Osteoblast (primary cell): ENCODE measurements at regions not wholly inside any gene's neighbourhood (a gene's known extent, or its start where the extent isn't known, plus 50 kb on each side); places are given as distances from the start of the nearest gene placed in this dataset.

Experiments
- DNase-seq: peaks from one replicate; pipeline ENCODE4 v3.0.0; 2011; ENCODE audit warnings: low spot score, mixed read lengths; ENCODE audit not compliant: insufficient read length; ENCODE audit errors: missing footprints
- H2AFZ ChIP-seq: 2 replicates; pipeline ENCODE4 v1.6.0; 2011; ENCODE audit warnings: mild to moderate bottlenecking, low read length
- H3K27ac ChIP-seq: 2 replicates; pipeline ENCODE4 v1.5.1; 2011; ENCODE audit warnings: mild to moderate bottlenecking, low read depth, low read length, moderate library complexity
- H3K27me3 ChIP-seq: 2 replicates; pipeline ENCODE4 v1.6.0; 2012; ENCODE audit warnings: mild to moderate bottlenecking, control low read depth, inconsistent platforms, low read length, moderate library complexity; ENCODE audit not compliant: insufficient read depth
- H3K36me3 ChIP-seq: 2 replicates; pipeline ENCODE4 v1.5.1; 2011; ENCODE audit warnings: mild to moderate bottlenecking, low read length, control low read depth, moderate library complexity; ENCODE audit not compliant: insufficient read depth
- H3K4me1 ChIP-seq: 2 replicates; pipeline ENCODE4 v1.5.1; 2011; ENCODE audit warnings: mild to moderate bottlenecking, low read length, control low read depth, moderate library complexity; ENCODE audit not compliant: insufficient read depth
- H3K4me2 ChIP-seq: 2 replicates; pipeline ENCODE4 v1.6.0; 2011; ENCODE audit warnings: mild to moderate bottlenecking, low read length; ENCODE audit not compliant: insufficient read depth
- H3K4me3 ChIP-seq: fragments of 200-600 bp; sonication (generic); 3 replicates; pipeline ENCODE4 v1.5.1; 2012; ENCODE audit warnings: mild to moderate bottlenecking, low read length, inconsistent platforms; ENCODE audit not compliant: insufficient read depth
- H3K79me2 ChIP-seq: 2 replicates; pipeline ENCODE4 v1.6.0; 2012; ENCODE audit warnings: mild to moderate bottlenecking, low read length, control low read depth, inconsistent platforms; ENCODE audit not compliant: insufficient read depth
- H3K9me3 ChIP-seq: 2 replicates; pipeline ENCODE4 v1.5.1; 2011; ENCODE audit warnings: low read depth, low read length, control low read depth
- H4K20me1 ChIP-seq: 2 replicates; pipeline ENCODE4 v1.6.0; 2012; ENCODE audit warnings: mild to moderate bottlenecking, low read length, control low read depth; ENCODE audit not compliant: insufficient read depth
- CTCF ChIP-seq: IDR thresholded peaks from 2 replicates; pipeline ENCODE4 v1.5.1; 2011; ENCODE audit warnings: mild to moderate bottlenecking, low read depth, low read length, moderate library complexity; ENCODE audit errors: extremely low read depth

DNA sequence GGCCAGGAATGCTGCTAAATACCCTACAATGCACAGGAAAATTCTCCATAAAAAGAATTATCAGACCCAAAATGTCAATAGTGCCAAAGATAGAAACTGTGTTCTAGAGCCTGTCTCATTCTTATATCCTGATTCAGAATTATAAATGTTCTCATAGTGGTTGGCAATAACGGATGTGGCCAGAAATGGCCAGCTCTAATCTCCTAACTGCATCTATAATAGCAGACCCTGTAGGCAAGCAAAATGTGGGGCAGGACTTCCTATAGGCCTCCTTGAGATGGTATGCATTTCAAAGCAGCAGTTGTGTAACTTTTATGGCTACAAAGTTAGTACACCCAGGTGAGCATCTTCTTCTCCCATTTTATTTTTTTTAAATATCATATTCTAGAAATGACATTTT is 95.9 kb upstream of the SGIP1 start:
- H3K27me3 ChIP-seq, result no peaks in the 10 kb centered on the region
- no peak for TF ChIP-seq CTCF
- peaks cover 22% of the 10 kb centered on the region for H3K4me1 ChIP-seq
- H3K79me2 ChIP-seq, result no peaks in the 10 kb centered on the region
- peak overlapping the region; percentile 62 for H3K27ac ChIP-seq
- H2AFZ ChIP-seq, result no peak overlapping the region
- no peaks in the 10 kb centered on the region for H4K20me1 ChIP-seq
- H3K36me3 ChIP-seq, result no peaks in the 10 kb centered on the region
- H3K4me3 ChIP-seq, result no peak overlapping the region
- no peak for DNase-seq
- no peak overlapping the region for H3K4me2 ChIP-seq
- H3K9me3 ChIP-seq, result no peaks in the 10 kb centered on the region

DNA sequence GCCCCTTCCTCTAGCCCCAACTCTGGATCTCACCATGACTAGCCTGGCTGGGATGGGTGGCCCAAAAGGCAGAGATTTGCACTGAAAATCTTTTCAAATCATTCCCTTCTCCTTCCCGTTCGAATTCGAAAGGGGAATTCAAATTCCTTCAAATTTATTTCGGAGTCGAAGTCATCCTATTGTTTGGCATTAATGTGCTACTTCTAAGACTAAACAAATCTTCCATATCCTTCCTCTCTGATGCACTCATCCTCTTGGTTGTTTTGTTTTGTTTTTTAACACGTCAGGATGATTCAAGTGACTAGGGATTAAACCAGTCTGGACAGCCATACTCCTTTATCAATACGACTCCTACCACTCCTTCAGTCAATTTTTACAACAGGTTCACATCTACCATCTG is 95.5 kb upstream of the SGIP1 start:
- Histone ChIP-seq H2AFZ (peak overlapping the region; percentile 37), H3K4me2 (peak overlapping the region; percentile 35), H3K36me3 (no peaks in the 10 kb centered on the region), H3K9me3 (no peaks in the 10 kb centered on the region), H3K79me2 (no peaks in the 10 kb centered on the region), H3K4me1 (peaks cover 22% of the 10 kb centered on the region), H3K4me3 (no peak overlapping the region), H3K27ac (peak overlapping the region; percentile 62), H3K27me3 (no peaks in the 10 kb centered on the region), H4K20me1 (no peaks in the 10 kb centered on the region)
- no peak for TF ChIP-seq CTCF
- no peak for DNase-seq

DNA sequence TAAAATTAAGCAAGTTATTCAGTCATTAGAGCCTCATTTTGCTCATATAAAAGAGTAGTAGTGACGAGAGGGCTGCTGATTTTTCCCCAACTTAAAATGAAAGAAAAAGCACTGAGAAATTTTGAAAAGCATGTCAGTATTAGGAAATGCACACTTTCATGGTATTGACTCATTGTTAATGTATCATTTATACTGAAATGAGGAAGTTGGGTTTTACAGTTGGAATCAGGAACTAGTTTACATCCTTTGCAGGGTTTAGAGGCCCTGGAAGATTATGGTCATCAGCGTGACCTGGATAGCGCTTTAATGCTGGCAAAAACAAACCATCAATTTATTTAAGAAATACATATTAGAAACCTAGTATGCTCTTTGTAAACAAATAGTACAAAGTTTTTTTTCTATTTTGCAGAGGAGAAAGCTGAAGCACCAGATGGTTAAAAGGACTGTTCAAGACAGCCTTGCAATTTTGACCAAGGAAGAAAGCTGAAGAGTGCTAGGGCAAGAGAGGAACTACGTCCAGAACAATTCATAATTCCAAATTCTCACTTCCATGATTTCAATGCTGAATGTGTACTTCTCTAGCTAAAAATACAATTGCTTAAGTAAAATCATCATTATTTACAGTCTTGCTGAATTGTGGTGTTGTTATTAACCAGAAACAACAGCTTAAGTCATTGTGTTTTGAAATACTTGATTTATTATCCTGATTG is 94.8 kb upstream of the SGIP1 start:
- Histone ChIP-seq H2AFZ (peak overlapping the region; percentile 37), H3K79me2 (no peaks in the 10 kb centered on the region), H4K20me1 (no peaks in the 10 kb centered on the region), H3K4me1 (peaks cover 22% of the 10 kb centered on the region), H3K4me3 (no peak overlapping the region), H3K4me2 (peak overlapping the region; percentile 35), H3K27ac (peak overlapping the region; percentile 62), H3K9me3 (no peaks in the 10 kb centered on the region), H3K36me3 (no peaks in the 10 kb centered on the region), H3K27me3 (no peaks in the 10 kb centered on the region)
- DNase-seq, result peak; percentile 52
- TF ChIP-seq CTCF, result no peak

- no peaks in the 10 kb centered on the region for H3K79me2 ChIP-seq
- no peak overlapping the region for H3K27ac ChIP-seq
- H3K27me3 ChIP-seq, result no peaks in the 10 kb centered on the region
- H3K4me3 ChIP-seq, result no peak overlapping the region
- no peak overlapping the region for H3K4me2 ChIP-seq
- no peak for DNase-seq
- no peaks in the 10 kb centered on the region for H3K36me3 ChIP-seq
- no peak for TF ChIP-seq CTCF
- H3K4me1 ChIP-seq, result peaks cover 15% of the 10 kb centered on the region
- H4K20me1 ChIP-seq, result no peaks in the 10 kb centered on the region
- no peaks in the 10 kb centered on the region for H3K9me3 ChIP-seq
- H2AFZ ChIP-seq, result no peak overlapping the region
Measured at GRCh38 chr1:66443793-66444192, 90.2 kb upstream of the SGIP1 start.
